ENCODE measurements at regions not wholly inside any gene's neighbourhood (a gene's known extent, or its start where the extent isn't known, plus 50 kb on each side); places are given as distances from the start of the nearest gene placed in this dataset.

GRCh38 chr11:43558146-43558545, 122.4 kb upstream of the HSD17B12 start:
- H3K4me2 ChIP-seq (ENCODE audit: low read depth, low read length): no peak overlapping the region
- H4K8ac ChIP-seq (ENCODE audit: low read depth in 2 of 2, low read length in 2 of 2): no peak overlapping the region
- WGBS, 2 experiments (ENCODE audit: extremely low coverage in 2 of 2, insufficient read length in 1 of 2): no CpG with 5 or more reads among the region's 5 CpGs
- no peak overlapping the region for H2BK15ac ChIP-seq (ENCODE audit: low read depth, low read length)
- no peak overlapping the region for H3K27ac ChIP-seq (ENCODE audit: insufficient read depth, low read length)
- no peaks in the 10 kb centered on the region for H3K4me1 ChIP-seq (ENCODE audit: control insufficient read depth, insufficient read depth, low read length)
- no peaks in the 10 kb centered on the region for H3K79me1 ChIP-seq (ENCODE audit: low read depth in 1 of 2, low read length in 2 of 2)
- no peak overlapping the region for H2AK9ac ChIP-seq (replicated peaks; ENCODE audit: low read depth, low read length, poor library complexity)
- H3K36me3 ChIP-seq (ENCODE audit: control insufficient read depth, insufficient read depth, low read length): no peaks in the 10 kb centered on the region
- H3K9me1 ChIP-seq (ENCODE audit: insufficient read depth, low read length): no peaks in the 10 kb centered on the region
- POLR2A ChIA-PET (ENCODE audit: unreplicated experiment): no interaction called here
- in situ Hi-C loops (cut with MboI; ENCODE audit: low sequenced_read_pairs): no loop called here
- intact Hi-C loops (cut with micrococcal nuclease): no loop called here
- no peak overlapping the region for H3K9ac ChIP-seq (ENCODE audit: low read depth, low read length)
- no peak overlapping the region for H3K56ac ChIP-seq (ENCODE audit: extremely low read depth, insufficient read depth, low read length)
- H3K14ac ChIP-seq (replicated peaks; ENCODE audit: low read depth, low read length): no peak overlapping the region
- H3K23ac ChIP-seq (ENCODE audit: low read depth, low read length): no peak overlapping the region; the same call in 1 of the 2 replicates
- no peak for TF ChIP-seq USF2 (IDR thresholded peaks at IDR 0.05; ENCODE audit: low read depth, low read length)
- no peak for TF ChIP-seq RFX5 (IDR thresholded peaks at IDR 0.05; ENCODE audit: low read depth, low read length)
- TF ChIP-seq CEBPB (IDR thresholded peaks at IDR 0.05; ENCODE audit: low read depth, low read length): no peak
- no peak for TF ChIP-seq MXI1 (IDR thresholded peaks at IDR 0.05; ENCODE audit: borderline replicate concordance, low read depth, low read length)
- TF ChIP-seq RAD21 (IDR thresholded peaks at IDR 0.05; ENCODE audit: low read length): no peak
- TF ChIP-seq MAZ (IDR thresholded peaks at IDR 0.05; ENCODE audit: borderline replicate concordance, low read depth, low read length): no peak
- no peak for TF ChIP-seq RCOR1 (IDR thresholded peaks at IDR 0.05; ENCODE audit: insufficient replicate concordance, low read length)
- no peak for TF ChIP-seq MAFK (IDR thresholded peaks at IDR 0.05; ENCODE audit: low read depth, low read length)
- no peak for TF ChIP-seq POLR2A (IDR thresholded peaks at IDR 0.05; ENCODE audit: low read depth, low read length)
- TF ChIP-seq CHD1 (IDR thresholded peaks at IDR 0.05; ENCODE audit: low read depth, low read length): no peak
- no peak for TF ChIP-seq ELK1 (IDR thresholded peaks at IDR 0.05; ENCODE audit: borderline replicate concordance, low read depth, low read length)
- no peak for TF ChIP-seq SMC3 (IDR thresholded peaks at IDR 0.05; ENCODE audit: low read depth, low read length)
- TF ChIP-seq FOS (IDR thresholded peaks at IDR 0.05; ENCODE audit: low read depth, low read length): no peak
- no peak for TF ChIP-seq BHLHE40 (IDR thresholded peaks at IDR 0.05; ENCODE audit: low read depth, low read length)
- no peak for TF ChIP-seq CTCF (conservative IDR thresholded peaks at IDR 0.05; ENCODE audit: low read depth, low read length)
- no peak for TF ChIP-seq NFE2L2 (IDR thresholded peaks at IDR 0.05; ENCODE audit: low read depth, low read length)
- H3K9me3 ChIP-seq (ENCODE audit: control insufficient read depth, insufficient read depth, low read length): no peaks in the 10 kb centered on the region
- no TSS peak for BruUV-seq (replicated peaks)
- no peak overlapping the region for H2AK5ac ChIP-seq (ENCODE audit: low read depth, low read length)
- no peak overlapping the region for H4K5ac ChIP-seq (ENCODE audit: low read depth, low read length)
- H3K18ac ChIP-seq (ENCODE audit: low read depth, low read length): no peak overlapping the region
- dilution Hi-C loops (cut with HindIII; ENCODE audit: low sequenced_read_pairs, unreplicated experiment): no loop called here
- no peak overlapping the region for H2BK5ac ChIP-seq (ENCODE audit: low read depth, low read length, poor library complexity, severe bottlenecking)
- DNase-seq (no peak), ATAC-seq (ENCODE audit: low read depth) (no peak)
- no peak overlapping the region for H2BK120ac ChIP-seq (ENCODE audit: low read depth, low read length)
- no peak overlapping the region for H3K4ac ChIP-seq (ENCODE audit: low read depth, low read length)
- no peak overlapping the region for H2BK20ac ChIP-seq (ENCODE audit: low read depth, low read length)
- H2AFZ ChIP-seq (replicated peaks; ENCODE audit: low read length, poor library complexity): no peak overlapping the region
- no peak overlapping the region for H4K91ac ChIP-seq (ENCODE audit: insufficient read depth, low read depth, low read length)
- CTCF ChIA-PET: interaction anchor here (1.7 kb wide), 1 partner anchor 9 kb away, joined by 5 read pairs; no protein-coding TSS in a partner anchor
- no peak overlapping the region for H3K4me3 ChIP-seq (ENCODE audit: insufficient read depth, low read depth, low read length)
- H3K27me3 ChIP-seq (ENCODE audit: control insufficient read depth, insufficient read depth, low read length): peaks cover 57% of the 10 kb centered on the region
- H4K20me1 ChIP-seq (ENCODE audit: insufficient read depth, low read length): no peaks in the 10 kb centered on the region

All from IMR-90 (cell line).